GM18868 (cell line): ENCODE measurements at regions not wholly inside any gene's neighbourhood (a gene's known extent, or its start where the extent isn't known, plus 50 kb on each side); places are given as distances from the start of the nearest gene placed in this dataset.
"Not testable (repeated sequence)": the region's sequence is repeated elsewhere in the genome, so short reads cannot be mapped to it uniquely, and the experiment has no call there.

ENCODE experiments used
- ATAC-seq: cut with Tn5 transposase; IDR thresholded peaks from one replicate; pipeline ENCODE4 v1.9.1; 2021; ENCODE audit warnings: mild to moderate bottlenecking, moderate library complexity; ENCODE audit not compliant: unreplicated experiment

DNA sequence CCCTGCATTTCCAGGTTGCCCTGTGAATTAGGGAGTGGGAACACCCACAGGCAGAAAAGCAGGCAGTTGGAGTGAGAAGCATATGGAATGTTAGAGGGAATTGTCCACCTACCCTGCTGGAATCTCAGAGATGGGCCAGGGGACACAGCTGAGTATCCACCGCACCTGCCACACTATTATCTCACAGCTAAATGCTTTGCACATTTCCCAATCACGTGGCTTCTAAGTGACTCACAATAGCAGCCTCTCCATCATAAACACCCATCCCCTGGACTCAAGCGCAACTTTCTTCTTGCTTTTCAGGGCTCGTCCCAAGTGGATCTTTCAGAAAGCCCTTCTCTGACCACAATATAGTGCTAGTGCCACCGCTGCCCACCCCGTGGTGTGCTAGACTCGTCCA, 389.0 kb upstream of the LMCD1 start:
- ATAC-seq, result no peak

DNA sequence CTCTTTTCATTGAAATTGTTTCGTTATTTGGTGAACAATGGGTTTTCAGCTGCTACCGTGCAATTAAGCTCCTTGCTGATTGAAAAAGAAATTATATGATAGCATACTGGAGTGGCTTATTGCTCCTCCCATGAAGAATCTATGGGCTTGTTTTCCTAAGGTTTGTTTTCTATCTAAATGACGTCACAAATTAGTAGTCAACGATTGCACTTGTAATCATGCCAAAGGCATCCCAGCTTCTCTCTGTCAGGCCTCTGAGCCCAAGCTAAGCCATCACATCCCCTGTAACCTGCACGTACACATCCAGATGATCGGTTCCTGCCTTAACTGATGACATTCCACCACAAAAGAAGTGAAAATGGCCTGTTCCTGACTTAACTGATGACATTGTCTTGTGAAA, 388.0 kb upstream of the LMCD1 start:
- no peak for ATAC-seq

DNA sequence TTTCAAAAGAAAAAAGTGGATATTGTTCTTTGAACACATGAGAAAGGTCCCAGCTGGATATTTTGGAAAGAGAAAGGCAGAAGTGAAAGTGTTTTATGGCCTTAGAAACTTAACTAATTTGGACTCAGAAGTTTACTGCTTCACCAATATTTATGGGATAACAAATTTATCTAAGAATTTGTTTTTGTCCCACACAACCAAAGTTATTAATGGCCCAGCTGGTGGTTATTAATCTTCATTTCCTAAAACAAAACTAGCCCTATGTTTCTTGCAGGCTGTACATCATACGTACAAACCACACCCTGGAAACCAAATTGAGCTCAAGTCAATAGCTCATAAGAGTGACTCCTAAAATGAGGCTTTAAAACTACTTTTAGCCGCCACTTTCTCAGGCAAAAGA, 372.9 kb upstream of the LMCD1 start:
- no peak for ATAC-seq

DNA sequence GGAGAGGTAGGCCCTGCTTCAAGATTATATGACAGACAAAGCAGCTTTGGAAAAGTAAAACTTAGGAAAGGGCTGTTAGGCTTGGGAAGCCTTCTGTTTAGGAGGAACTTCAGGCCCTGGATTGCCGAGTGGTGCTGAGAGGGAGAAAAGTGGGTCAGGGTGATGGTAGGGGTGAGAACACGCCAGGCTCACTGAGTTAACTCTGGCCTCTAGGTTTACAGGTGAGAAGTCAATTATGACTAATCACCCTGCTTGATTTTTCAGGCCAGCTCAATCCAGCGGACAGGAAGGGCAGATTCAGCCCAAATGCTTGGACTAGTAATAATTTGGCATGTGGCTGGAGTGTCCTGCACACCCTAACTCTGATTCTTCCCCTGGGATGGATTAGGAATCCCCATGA, 365.1 kb upstream of the LMCD1 start:
- no peak for ATAC-seq

DNA sequence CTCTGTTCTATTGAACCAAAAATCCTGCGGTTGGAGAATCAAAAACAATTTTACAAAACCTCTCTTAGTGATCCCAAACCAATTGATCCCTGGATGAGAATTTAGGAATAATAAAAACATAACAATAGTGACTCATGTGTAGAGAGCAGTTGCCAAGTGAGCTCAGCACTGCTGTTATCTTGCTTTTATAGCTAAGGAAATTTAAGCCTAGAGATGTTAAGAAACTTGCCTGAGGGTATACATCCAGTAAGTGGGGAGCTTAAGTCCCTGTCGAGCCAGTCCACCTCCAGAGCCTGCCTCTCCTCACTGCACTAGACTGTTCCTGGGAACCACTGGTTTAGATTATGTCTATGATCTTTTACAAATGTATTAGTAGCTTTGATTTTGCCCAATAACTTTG, 358.4 kb upstream of the LMCD1 start:
- no peak for ATAC-seq

DNA sequence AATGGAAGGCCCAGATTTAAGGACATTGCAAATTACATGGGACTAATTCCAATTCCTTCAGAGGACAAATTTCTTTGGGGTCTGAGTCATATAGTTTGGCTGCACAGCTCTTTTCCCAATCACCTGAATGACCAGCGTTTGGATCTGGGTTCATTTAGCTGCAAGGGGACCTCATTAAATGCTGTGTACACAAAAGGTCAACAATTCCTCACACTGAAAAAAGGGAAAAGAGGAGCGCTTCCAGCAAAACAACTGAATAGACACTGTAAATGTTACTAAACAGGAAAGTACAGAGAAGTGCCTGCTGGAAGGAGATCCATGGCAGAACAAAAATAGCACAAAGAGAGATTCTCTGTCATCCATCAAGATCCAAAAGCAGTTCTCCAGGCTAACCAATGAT, 356.0 kb upstream of the LMCD1 start:
- ATAC-seq, result no peak

DNA sequence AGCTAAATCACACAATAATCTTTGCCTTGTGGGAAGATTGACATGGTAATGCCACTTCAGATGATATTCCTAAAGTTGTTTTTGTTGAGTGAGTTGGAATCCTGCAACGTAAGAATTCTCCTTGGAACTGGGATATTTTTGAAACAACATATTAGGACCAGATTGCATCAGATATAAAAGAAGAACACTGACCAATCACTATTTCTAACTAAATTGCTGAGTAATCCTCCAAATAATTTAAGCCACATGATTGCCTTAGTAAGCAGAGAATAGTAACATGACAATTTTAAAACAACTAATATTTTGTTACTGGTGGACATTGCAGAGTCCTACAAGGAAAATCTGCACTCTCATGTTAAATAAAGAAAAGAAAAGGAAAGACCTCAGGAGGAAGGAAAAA, 353.9 kb upstream of the LMCD1 start:
- ATAC-seq, result no peak

DNA sequence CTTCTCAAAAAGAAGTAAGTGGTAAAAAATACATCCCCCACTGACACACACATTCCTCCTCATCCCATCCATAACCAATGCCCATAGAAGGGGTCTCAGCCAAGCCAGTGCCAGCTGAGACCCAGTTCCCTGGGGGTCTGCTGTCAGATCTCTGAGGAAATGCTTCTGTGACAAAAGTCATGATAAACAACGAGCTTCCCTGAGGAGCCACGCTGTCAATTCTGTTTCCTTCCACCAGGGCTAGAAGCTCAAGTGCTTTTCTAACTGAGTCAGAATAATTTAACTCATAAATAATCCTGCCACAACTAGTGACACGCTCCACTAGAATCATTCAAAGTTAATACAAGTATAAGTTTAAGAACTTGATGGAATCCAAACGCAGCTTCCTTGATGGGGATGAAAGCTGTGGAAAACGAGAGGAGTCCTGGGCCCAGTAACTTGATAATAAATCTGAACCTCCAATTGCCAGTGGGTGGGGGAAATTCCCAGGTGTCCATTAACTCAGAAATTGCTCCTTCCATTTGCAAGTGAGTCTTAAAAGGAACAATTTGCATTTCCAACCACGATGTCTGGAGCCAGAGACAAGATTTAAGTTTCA, 348.7 kb upstream of the LMCD1 start:
- no peak for ATAC-seq

DNA sequence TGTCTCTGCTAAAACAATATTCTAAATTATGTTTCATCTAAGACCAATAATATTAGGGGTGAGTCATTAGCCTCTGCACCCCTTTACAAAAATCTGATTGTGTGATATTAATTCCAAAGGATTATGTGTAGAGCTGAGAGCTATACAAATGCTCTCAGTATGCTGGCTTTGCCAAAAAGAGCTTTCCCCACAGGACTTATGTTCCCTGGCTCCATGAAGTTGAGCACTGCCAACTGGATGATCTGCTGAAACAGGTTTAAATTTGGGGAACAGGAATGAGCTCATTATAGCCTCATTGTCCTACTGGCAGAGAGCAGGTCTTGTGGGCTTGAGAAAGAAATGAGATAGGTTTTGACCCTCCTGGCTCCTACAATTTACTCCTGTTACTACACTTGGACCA, 347.8 kb upstream of the LMCD1 start:
- ATAC-seq, result no peak

DNA sequence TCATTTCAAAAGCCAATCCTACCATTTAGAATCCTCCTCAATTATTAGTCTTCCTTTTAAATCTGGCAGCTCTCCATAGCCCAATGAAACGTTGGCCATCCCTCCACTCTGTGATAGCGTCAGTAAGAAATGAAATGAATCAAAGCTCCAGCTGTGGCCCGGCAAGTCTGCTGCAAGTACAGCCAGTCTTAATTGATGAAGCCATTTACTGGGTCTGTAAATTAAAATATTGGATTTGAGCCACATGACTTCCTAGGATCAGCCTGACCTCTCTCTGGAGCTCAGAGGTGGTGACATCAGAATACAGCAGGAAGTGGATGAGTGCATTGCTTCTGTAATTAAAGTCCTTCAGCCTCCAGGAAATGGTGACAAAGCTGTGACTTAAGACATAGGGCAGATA, 347.0 kb upstream of the LMCD1 start:
- no peak for ATAC-seq

DNA sequence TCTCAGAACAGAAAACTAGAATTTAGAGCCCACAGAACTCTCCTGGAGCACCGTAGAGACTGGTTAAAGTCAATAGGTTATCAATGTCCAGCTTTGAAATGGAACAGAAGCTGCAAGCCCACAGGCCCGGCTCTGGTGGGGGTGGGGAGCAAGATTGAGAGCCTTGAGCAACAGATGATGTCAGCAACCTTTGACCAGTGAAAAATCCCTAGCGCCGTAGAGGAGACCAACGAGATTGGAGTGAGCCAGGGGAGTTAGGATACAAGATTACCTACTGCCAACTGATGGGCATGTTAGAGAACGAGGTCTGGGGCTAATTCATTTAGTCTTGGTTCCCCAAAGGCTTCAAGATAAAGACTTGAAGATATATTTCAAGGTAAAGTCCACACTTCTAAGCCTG, 345.5 kb upstream of the LMCD1 start:
- no peak for ATAC-seq

DNA sequence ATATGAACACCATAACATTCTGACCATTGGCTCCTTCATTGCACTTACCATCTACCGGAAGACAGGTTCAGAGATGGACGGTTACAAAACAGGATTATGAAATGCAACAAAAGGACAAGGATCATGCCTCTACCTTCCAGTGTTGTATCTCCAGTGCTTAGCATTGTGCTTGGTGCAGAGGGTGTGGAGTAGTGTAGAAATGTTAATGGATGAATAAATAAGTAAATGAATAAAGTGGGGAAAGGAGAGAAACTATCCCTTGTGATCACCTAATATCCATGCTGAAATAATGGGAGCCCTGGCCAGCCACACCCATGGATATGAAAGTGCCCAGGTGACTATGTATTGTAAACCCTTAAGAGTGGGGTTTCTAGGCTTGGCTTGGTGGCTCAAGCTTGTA, 344.8 kb upstream of the LMCD1 start:
- ATAC-seq, result no peak

DNA sequence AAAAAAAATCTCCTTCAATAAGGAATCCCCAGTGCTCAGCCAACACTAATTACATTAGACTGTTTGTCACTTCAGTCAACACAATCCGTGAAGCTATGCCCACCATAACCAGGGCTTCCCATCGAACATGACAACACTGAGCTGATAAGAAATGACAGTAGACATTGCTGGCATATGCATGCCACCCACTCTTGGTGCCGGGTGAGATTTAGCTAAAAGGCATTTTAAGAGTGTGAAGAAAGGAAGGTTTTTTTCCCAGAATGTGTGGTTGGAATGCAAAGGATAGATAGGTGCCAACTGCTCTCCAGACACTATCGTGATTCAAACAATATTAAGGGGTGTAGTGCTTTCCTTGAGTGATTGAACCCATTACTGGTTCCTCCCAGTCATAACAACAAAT, 344.0 kb upstream of the LMCD1 start:
- ATAC-seq, result no peak

DNA sequence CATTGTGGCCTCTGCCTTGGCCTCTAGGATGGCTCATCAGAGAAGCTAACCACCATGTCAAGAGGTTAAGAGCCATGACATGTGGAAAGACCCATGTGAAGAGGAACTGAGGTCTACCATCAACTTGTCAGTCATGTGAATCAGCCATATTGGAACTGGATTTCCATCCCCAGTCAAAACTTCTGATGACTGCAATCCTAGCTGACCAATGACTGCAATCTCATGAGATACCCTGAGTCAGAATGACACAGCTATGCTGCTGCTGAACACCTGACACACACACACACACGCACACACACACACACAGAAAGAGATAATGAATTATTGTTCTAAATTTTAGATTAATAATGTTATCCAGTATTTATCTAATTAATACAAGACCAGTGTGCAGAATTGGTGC, 337.5 kb upstream of the LMCD1 start:
- no peak for ATAC-seq

DNA sequence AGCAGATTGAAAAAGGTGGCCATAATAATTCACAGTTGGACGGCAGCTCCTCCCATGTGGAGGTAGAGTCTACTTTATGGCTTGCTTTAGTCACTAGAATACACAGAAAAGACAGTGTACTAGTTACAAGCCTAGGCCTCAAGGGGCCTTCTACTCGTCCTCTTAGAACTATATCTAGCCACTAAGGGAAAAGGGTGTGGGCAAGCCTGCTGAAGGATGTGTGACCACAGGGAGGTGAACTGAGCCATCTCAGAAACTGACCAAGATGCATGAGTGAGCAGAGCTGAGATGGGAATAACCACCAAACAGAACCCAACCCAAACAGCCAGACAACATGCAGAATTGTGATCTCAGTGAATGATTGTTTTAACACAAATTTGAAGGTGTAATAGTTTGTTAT, 335.6 kb upstream of the LMCD1 start:
- no peak for ATAC-seq

DNA sequence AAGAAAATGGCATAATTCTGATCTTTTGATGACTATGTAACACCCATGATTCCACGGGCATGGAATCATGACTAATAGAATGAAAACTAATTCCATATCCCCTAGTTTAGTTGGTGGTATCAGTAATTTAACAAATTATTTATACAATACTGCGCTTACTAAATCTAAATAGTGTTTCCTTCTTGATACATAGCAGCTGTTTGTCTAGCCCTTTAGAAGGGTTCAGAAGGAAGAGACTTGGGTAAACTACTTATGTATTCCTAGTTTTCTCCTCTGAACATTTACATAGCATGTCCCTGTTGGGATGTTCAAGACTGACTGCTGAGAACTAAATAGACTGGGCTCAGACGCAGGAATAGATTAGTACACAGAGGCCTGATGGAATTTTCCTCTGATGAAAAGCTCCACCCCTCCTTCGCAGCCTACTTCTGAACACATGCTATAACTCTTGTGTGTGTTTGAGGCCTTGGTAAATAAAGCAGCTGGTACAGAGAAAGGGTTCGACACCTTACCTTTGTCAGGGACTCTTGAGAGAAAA, 330.6 kb upstream of the LMCD1 start:
- no peak for ATAC-seq

DNA sequence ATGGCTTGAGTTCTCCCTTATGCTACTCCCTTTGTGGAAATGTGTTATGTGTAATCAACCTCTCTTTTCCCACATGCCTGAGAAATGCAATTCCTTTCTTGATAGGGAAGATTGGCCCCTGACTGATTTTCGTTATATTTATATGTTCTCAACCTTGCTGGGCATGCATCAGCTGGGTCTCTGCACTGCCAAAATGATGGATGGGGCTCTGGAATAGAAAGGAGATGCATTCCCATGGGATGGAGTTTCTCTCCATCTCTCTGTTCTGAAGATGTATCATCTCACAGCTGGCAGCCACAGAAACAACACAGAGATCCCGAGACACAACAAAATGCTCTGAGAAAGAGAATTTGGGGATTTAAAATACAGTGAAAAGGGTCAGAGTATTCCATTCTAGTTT, 327.7 kb upstream of the LMCD1 start:
- ATAC-seq, result no peak

DNA sequence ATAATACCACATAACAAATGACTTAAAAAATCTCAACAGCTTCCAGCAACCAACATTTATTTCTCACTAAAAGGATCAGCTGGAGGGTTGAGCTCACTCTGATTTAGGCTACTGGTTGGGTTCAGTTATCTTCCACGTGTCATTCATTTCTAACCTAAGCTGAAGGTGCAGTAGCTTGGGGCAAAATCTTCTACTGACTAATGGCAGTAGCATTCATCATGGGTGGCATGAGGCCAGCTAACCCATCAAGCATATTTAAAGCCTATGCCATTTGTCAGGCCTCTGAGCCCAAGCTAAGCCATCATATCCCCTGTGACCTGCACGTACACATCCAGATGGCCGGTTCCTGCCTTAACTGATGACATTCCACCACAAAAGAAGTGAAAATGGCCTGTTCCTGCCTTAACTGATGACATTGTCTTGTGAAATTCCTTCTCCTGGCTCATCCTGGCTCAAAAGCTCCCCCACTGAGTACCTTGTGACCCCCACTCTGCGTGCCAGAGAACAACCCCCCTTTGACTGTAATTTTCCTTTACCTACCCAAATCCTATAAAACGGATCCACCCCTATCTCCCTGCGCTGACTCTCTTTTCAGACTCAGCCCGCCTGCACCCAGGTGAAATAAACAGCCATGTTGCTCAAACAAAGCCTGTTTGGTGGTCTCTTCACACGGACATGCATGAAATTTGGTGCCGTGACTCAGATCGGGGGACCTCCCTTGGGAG, 324.7 kb upstream of the LMCD1 start:
- not testable (repeated sequence) for ATAC-seq

DNA sequence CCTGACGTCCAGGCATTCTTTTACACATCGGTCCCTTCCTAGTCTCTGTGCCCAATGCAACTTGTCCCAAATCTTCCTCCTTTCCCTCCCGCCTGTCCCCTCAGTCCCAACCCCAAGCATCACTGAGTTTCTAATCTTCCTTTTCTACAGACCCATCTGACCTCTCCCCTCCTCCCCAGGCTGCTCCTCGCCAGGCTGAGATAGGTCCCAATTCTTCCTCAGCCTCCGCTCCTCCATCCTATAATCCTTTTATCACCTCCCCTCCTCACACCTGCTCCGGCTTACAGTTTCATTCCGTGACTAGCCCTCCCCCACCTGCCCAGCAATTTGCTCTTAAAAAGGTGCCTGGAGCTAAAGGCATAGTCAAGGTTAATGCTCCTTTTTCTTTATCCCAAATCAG, 323.1 kb upstream of the LMCD1 start:
- ATAC-seq, result not testable (repeated sequence)

DNA sequence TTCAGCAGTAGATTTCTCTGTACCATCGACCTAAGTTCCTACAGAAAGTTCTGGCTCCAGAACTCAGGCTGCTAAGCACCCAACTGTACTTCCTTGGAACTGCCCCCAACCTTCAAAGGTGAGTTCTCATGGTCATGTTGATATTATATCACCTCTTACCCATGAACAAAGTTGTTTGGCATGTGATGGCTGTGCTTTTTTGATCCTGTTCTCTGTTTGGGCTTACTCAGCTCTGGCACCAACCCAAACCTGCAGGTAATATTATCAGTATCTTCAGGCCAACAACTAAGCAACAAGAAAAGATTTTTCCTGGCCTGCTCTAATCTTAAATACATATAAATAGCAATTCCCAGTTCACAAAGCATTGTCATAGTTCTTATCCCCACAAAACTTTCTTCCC, 318.7 kb upstream of the LMCD1 start:
- no peak for ATAC-seq

DNA sequence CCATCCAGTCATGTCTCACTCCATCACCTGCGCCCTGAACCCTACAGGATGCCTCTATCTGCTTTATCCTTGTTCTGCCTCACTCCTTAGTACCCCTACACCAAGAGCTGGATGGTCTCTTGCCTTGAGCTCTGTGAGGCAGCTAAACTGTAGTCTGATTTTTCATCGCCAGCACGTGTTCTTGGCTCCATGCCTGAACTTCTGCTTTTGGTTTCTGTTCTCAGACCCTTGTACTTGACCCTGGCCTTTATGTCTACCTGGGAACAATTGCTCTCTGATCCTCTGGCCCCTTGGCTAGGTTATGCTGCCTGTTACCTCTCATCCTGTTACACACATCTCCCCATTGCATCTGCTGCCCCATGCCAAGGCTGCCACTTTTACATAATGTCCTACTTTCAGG, 318.0 kb upstream of the LMCD1 start:
- peak; percentile 53 for ATAC-seq

DNA sequence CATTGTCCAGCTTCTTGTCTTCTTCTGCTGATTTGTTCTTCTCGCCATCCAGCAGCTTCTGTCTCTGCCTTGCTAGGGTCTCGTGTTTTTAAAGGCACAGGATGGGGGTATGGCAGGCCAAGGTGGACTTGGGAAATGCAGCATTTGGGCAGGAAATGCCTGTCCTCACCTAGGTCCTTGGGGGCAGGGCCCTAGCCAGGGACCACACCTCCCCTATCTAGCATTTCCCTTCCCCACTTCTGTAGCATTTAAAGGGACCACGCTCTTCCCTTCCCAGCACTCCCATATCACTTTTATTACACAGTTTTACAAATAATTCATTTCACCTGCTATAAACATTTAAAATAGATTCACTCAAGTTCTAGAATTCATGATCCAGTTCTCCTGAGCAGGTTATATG, 315.4 kb upstream of the LMCD1 start:
- ATAC-seq, result no peak

DNA sequence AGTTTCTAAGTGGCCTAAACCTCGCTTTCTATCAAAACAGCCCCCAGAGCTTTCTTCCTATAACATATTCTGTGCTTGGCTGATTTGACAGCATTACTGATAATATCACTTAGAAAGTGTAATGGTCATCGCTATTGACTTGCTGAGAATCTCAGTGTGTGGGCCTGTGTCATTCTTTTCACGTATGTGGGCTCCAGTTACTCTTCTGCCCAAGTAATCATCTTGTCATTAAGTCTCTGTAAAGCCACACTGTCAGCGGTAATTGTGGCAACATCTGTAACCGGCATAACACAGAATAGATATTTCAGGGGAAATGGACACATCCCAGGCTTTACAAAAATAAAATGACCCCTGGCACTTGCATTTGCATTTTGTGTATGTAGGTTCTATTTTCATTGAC, 313.6 kb upstream of the LMCD1 start:
- no peak for ATAC-seq
